PC-3 (cell line): ENCODE measurements at regions not wholly inside any gene's neighbourhood (a gene's known extent, or its start where the extent isn't known, plus 50 kb on each side); places are given as distances from the start of the nearest gene placed in this dataset.

Source experiments
- EZH2 ChIP-seq: fragments of 300-600 bp; sonication (generic); IDR thresholded peaks from one replicate; pipeline ENCODE4 v1.6.1; 2017; ENCODE audit warnings: antibody characterized with exemption, mild to moderate bottlenecking, low read length; ENCODE audit not compliant: unreplicated experiment
- EZH2phosphoT487 ChIP-seq: fragments of 300-600 bp; sonication (generic); IDR thresholded peaks from 2 replicates; pipeline ENCODE4 v1.6.1; 2018; ENCODE audit warnings: mild to moderate bottlenecking, antibody characterized with exemption, low read length, borderline replicate concordance
- TF ChIP-seq, protein P1 (sequence below): fragments of 300-600 bp; sonication (generic); conservative IDR thresholded peaks from 2 replicates; pipeline ENCODE4 v1.5.1; 2017; ENCODE audit warnings: antibody characterized with exemption, low read depth, mild to moderate bottlenecking, low read length

DNA sequence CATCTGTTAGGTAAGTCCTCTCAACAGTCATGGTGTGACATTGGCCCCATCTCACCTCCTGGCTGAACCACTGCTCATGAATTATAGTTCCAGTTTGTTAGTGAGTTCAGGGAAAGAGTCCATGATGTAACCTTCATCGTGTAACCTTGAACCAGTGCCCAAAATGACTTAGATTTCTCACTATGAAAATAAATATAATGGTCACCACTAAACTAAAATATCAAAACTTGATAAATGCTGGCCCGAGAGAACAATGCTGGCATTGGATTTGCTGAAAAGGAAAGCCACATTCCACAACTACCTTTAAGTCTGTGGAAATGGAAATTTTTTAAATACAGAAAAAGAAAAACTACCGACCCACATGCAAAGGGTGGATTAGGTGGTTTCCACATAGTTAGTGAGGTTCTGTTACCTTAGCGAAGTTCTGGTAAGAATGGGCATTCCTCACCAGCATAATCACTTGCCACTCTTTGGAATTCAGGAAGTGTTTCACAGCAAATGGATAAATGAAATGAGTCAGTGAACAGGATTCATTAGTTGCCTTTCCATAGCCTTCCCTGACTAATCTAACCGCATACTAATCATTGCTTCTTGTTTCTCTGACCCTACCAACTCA is 133.9 kb upstream of the CTAGE1 start:
- TF ChIP-seq, protein P1, sequence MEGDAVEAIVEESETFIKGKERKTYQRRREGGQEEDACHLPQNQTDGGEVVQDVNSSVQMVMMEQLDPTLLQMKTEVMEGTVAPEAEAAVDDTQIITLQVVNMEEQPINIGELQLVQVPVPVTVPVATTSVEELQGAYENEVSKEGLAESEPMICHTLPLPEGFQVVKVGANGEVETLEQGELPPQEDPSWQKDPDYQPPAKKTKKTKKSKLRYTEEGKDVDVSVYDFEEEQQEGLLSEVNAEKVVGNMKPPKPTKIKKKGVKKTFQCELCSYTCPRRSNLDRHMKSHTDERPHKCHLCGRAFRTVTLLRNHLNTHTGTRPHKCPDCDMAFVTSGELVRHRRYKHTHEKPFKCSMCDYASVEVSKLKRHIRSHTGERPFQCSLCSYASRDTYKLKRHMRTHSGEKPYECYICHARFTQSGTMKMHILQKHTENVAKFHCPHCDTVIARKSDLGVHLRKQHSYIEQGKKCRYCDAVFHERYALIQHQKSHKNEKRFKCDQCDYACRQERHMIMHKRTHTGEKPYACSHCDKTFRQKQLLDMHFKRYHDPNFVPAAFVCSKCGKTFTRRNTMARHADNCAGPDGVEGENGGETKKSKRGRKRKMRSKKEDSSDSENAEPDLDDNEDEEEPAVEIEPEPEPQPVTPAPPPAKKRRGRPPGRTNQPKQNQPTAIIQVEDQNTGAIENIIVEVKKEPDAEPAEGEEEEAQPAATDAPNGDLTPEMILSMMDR, result no peak
- TF ChIP-seq EZH2phosphoT487 (no peak), EZH2 (no peak)
